ENCODE measurements at regions not wholly inside any gene's neighbourhood (a gene's known extent, or its start where the extent isn't known, plus 50 kb on each side); places are given as distances from the start of the nearest gene placed in this dataset.

DNA sequence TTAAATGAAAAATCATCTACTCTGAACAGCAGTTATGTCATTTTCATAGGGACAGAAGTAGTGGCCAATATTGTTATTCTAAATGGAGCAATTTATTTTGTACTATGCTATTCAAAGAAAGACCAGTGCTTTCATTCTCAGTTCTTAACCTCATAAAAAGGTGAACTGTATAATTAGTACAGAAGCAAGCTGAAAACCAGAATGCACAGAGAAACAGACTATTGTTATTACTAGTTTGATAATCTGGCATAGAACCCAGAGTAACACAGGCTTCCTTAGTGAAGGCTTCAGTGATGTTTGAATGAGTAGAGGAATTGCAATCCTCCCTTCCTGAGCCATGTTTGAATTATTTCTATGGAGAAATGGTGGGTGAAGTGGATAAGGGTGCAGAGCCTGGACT is 131.6 kb upstream of the LRRC7 start:
- no peak for DNase-seq (ENCODE audit: low read depth)

DNA sequence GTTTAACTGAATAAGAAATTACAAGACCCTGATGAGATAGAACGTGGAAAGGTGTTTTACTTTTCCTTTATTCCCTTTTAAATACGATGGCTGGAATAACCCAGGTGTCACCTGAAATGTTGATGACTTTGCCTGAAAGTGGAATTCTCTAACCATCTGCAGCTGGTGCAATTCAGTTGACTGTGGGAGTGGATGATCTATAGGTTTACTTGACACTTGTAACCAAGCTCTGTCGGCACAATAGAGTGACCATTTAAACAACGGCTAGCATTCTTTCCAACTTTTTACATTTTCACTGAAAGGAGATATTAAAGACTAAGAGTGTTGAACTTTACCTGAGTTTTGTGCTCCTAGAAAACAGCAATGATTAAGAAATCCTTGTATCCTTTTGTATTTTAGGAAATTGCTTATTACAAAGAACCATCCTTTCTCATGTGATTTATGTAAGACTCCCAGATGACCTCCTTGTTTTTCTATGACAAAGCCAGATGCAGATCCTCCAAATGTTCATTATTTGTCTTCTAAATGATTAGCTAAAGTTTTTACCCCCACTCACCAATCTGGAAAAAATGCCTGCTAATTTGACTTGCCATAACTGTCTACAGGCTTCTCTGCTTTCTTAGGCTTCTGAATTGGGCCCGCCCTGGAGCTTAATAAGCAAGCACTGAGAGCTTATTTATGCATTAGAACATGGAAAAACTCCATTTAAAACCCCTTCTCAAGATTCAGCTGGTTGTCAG is 129.5 kb upstream of the LRRC7 start:
- no peak for DNase-seq (ENCODE audit: low read depth)

DNA sequence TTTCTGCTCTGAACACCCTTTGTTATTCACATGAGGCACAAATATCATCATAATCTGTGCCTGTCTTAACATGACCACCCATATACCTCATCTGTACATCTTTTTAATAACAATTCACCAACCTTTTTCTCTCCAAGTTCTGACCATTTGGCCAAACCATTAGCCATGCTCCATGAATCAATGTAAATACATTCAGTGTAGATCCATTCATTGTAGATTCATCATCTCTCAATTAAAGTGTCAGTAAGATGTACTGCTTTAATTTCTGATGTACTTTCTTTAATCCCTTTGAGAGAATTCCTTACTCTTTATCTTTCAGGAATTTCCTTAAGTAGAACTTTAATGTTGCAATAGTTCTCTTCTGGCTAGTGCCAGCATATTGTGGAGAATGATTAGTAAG is 126.2 kb upstream of the LRRC7 start:
- no peak for DNase-seq (ENCODE audit: low read depth)

DNA sequence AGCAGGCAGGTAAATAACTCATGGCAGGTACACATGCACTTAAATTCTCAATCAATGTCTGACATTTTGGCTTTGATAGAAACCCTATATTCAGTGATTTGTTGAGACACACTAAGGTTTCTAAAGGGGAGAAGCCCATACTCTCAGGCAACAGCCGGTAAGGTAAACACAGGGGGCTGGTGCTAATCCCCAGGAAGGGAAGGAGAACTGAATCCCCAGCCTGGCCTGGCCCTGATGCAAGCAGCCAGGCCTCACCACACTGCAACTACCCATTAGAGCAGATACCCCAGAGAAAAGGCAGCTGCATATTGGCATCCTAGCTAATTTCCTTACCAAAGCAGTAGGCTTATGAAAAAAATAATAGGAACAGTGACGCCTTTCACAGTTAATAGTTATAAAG is 116.5 kb upstream of the LRRC7 start:
- DNase-seq (ENCODE audit: low read depth): no peak

DNA sequence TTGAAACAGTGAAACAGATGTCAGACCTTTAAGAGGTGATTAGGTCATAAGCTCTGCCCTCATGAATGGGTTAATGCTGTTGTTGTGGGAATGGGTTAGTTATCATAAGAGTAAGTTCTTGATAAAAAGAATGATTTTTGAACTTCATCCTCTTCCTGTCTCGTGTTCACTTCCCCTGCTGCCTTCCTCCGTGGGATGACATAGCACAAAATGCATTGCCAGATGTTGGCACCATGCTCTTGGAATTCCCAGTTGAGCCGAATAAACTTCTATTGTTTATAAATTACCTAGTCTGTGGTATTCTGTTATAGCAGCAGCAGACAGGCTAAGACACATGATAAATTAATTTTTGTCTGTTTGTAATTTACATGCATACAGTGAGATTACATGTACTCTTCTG is 112.0 kb upstream of the LRRC7 start:
- DNase-seq (ENCODE audit: low read depth): no peak

DNA sequence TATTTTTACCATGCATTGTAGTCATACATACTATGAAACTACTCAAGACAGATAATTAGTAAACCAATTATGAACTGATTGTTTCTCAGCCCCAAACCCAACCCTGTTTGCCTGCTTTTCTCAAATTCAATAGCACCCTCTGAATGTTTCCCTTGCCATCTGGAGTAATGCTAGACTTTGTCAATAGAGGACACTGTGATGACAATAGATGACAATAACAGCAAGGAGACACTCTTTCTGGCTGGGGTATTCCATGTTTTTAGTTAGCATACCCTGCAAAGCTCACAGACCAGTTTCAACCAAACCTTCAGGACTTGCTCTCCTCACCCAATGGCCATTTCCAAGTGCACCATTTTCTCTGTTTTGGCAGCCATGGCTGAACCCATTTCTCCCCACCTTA is 108.5 kb upstream of the LRRC7 start:
- DNase-seq (ENCODE audit: low read depth): no peak

DNA sequence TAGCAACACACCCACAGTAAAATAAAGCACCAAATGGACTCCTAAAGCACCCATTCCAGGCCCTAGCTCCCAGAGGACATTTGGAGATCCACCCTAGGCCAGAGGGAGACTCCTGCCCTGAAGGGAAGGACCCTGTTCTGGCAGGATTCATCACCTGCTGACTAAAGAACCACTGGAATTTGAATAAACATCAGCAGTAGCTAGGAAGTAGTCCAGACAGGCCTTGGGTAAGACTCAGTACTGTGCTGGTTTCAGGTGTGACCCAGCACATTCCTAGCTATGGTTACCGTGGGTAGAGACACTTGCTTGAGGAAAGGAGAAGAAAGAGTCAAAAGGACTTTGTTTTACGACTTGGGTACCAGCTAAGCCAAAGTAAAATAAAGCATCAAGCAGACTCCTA is 92.7 kb upstream of the LRRC7 start:
- DNase-seq (ENCODE audit: low read depth): no peak

DNA sequence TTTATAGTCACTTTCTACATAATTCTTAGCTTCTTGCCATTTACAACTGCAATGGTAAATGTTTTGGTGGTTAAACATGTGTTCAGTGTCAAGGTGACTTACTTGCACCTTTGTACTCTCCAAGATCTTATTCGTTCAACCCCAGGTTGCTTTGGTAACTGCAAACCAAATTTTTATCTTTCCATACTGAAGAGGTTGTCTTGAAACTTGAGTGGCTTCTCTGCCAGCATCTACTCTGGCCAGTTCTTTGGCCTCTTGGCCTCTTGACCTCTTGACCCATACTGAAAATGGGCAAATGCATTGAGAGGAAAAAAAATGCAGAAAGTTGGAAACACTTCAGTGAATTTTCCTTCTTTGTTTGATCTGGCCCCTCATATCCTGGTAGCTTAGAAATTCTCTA is 88.0 kb upstream of the LRRC7 start:
- no peak for DNase-seq (ENCODE audit: low read depth)

DNA sequence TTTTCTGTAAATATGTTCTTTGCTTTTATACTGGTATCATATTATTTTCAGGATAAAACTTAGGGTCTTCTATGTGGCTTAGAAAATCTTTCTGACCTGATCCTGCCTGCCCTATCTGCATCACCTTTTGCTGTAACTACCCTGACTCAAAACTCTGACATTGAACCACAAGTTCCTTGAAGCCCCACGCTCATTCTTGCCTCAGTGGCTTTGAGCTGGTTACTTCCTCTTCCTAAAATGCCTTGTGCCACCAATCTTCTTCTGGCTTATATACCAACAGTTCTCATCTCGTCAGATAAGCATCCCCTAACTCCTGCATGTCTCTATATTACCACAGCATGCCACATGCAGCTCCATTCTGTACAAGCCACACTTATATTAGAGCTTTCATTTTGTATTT is 84.5 kb upstream of the LRRC7 start:
- no peak for DNase-seq (ENCODE audit: low read depth)

DNA sequence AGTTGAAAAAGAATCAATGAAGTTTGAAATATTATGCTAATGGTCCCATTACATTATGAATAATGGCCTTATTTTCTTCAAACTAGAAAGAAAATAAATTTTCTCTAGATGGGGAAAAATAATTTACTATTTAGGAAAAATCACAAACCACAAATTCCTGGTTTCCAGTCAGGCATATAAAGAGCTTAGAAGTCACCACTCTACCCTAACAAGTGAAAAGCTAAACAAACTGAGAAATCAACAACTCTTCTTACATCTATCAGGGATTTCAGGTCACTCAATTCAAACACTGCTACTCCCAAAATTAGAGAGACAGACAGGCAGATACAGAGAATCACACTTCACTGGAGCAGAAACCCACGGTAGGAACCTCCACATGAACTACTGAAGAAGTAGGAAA is 82.1 kb upstream of the LRRC7 start:
- no peak for DNase-seq (ENCODE audit: low read depth)

DNA sequence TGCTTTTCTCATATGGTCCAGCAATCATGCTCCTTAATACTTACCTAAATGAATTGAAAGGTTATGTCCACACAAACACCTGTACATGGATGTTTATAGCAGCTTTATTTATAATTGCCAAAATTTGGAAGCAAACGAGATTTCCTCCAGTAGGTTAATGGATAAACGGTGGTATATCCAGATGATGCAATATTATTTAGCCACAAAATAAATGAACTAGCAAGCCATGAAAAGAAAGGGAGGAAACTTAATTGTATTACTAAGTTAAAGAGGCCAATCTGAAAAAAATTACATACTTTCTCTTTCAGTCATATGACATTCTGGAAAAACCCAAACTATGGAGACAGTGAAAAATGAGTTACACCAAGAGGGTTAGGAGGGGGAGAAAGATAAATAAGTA is 76.3 kb upstream of the LRRC7 start:
- DNase-seq (ENCODE audit: low read depth): no peak

DNA sequence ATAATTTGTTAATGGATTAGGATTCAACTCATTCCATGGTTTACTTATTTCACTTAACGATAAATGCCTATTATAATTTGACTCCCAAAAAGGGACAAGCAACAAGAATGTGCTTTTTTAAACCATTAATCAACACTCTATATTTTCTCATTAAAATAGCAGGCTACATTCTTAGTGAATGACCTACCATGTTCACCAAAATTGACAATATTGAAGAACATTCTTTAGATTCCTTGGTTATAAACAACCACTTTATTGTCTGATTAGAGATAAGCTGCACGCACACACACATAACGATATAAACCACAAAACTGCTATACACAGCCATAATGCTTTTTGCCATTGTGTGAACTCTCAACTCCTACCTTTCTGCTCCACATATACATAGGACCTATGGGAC is 75.4 kb upstream of the LRRC7 start:
- no peak for DNase-seq (ENCODE audit: low read depth)

DNA sequence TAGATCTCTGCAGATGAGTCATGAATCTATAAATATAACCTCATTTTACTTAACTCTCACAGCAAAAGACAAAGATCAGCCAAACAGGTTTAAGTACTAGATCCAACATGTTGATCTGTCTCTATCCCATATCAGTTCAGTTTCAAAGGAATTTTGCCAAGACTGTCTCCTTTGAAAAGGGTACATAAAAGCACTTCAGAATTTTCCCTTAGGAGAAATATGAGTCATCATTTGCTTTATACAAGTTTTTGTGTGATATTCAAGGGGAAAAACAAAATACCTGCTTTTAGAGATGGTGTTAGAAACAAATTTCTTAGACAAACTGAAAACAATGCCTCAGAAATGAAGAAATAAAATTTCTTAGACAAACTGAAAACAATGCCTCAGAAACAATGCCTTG is 73.5 kb upstream of the LRRC7 start:
- no peak for DNase-seq (ENCODE audit: low read depth)

DNA sequence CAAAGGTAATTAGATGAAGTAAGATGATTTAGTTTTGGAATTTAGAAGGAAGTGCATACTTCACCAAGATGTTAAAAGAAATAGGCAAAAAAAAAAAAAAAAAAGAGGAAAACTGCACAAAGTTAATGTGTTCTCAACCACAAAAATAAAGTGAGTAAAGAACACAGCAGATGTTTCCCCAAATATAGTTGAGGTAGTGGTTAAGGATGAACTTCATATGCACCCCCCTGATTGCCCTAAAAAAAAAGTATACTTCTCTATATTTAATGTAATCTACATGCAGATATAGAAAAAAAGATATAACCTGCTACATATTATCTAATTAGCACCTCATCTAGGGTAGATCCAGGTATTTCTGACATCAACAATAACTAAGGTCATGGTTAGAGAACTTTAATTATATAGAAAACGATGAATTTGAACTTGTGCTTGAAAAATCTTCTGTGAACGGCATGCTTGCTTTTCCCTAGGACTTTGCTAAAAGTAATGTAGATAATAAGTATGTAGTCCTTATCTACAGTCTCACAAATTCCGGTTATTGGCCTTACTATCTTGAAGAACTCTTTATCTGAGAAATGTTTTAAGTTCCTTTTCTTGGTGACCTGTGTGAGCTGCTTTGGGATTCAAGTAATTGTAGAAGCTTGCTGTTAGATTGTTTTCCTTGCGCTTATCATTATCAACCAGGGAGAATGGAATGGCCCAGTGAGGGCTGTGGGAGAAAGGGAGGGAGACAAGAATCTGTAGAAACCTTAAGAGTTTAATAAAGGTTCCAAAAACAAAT is 70.1 kb upstream of the LRRC7 start:
- DNase-seq (ENCODE audit: low read depth): no peak

DNA sequence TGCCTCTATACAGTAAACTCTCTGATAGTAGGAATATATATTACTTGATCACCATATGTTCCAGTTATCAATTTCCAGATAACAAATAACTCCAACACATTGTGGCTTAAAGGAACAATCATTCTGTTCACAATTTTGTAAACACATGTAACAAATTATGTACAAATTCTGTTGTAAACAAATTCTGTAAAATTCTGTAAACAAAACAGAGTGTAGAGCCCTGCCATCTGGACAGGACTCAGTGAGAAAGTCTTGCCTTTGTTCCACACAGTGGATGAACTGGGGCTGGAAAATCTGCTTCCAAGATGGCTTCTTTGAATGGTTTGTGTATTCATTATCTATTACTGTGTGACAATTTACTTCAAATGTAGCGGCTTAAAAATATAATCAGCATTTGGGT is 69.0 kb upstream of the LRRC7 start:
- no peak for DNase-seq (ENCODE audit: low read depth)

DNA sequence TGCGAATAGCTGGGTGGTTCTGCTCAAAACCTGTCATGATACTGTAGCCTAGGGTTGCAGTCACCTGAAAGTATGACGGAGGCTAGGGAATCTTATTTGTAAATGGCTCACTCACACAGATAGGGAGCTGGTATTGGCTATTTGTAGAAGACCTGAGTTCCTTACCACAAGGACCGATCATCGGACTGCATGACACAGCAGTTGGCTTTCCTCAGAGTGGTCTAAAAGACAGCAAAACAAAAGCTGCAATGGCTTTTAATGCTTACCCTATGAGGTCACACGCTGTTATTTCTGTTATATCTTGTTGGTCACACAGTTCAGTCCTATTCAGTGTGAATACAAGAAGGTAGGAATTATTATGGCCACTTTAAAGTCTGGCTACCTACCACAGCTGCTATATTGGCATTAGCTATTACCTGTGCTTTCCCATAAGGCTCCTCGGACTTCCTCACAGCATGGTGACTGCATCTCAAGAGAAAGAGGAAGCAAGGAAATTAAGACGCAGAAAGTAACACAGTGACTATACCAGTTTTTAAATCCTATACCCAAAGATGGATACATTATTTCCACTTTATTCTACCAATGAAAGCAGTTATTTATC is 68.4 kb upstream of the LRRC7 start:
- no peak for DNase-seq (ENCODE audit: low read depth)

DNA sequence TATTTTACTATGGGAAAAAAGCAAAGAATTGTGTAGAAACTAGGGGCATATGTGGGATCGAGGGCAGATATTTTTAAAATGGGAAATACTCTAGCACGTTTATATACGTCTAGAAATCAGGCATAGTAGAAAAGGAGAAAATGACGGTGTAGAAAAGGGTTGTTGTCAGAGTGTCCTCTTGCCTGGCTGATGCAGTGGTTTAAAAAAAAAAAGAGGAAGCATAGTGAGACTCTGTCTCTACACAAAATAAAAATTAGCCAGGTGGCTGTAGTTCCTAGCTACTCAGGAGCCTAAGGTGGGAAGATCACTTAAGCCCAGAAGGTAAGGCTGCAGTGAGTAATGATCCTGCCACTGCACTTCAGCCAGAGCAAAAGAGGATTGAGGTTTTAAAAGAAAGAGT is 64.7 kb upstream of the LRRC7 start:
- no peak for DNase-seq (ENCODE audit: low read depth)

DNA sequence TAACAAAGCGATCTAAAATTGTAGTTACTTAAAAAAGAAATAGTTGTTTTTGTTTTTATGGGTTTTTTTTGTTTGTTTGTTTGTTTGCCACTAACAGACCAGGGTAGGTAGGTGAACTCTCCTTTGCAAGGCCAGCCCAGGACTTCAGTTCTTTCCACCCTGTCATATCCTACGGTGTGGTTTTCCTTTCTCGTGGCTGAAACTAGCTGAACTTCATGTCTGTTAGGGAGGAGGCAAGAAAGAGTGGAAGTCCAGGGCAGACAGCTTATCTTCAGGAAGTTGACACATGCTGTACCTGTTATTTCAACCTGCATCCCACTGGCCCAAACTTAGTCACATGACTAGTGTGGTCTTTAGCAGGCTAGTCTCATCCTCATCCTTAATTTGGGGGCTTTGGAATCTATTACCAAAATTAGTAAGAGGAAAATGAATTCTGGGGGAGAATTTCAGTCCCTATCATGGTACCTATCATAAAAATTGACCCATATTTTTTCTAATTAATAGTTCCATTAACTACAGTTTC is 62.9 kb upstream of the LRRC7 start:
- no peak for DNase-seq (ENCODE audit: low read depth)

DNA sequence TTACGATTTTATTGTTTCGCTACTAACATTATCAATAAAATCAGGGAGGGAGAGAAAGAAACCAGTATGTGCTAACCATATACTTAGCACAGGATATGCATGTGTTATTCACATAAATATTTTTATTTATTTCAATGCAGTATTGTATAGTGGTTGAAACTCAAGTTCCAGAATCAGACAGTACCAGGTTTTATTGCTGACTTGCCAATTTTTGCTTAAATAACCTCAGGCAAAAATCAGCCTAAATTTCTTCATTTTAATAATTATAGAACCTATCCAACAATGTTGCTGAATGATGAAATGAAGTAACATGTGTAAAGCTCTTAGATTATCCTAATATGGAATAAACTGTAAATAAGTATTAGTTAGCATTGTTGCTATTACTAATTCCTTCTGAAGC is 61.4 kb upstream of the LRRC7 start:
- DNase-seq (ENCODE audit: low read depth): no peak

DNA sequence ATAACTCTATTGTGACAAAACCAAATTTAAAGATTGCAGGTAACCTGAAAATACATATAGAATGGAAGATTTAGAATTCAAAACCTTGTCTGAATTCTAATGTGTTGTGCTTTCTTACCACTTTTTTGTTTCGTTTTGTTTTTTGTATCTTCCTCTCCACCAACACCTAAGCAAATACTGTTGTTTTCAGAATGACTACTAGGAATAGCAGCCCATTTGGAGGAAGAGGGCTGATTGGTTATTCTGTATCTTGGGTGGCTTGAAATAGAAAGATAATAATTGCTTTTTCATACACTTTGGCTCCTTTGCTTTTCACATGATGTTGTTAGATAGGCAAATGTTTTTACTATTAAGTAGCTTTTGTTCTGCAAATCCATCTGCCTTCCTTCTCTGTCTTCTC is 61.0 kb upstream of the LRRC7 start:
- DNase-seq (ENCODE audit: low read depth): no peak

DNA sequence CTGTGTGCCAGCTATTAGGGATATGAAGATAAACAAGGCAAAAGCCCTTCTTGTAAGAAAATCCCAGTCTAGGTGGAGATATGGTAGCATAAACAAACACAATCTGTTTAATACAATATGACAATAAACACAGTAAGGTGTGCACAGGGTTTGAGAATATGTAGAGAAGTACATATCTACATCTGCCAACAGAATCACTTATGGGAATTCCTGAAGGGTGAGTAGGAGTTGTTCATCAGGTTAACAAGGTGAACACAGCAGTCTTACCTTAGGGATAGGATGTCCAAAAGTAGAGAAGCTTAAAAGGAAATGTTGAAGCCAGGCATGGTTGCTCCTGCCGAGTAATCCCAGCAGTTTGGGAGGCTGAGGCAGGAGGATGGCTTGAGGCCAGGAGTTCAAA is 57.7 kb upstream of the LRRC7 start:
- no peak for DNase-seq (ENCODE audit: low read depth)

DNA sequence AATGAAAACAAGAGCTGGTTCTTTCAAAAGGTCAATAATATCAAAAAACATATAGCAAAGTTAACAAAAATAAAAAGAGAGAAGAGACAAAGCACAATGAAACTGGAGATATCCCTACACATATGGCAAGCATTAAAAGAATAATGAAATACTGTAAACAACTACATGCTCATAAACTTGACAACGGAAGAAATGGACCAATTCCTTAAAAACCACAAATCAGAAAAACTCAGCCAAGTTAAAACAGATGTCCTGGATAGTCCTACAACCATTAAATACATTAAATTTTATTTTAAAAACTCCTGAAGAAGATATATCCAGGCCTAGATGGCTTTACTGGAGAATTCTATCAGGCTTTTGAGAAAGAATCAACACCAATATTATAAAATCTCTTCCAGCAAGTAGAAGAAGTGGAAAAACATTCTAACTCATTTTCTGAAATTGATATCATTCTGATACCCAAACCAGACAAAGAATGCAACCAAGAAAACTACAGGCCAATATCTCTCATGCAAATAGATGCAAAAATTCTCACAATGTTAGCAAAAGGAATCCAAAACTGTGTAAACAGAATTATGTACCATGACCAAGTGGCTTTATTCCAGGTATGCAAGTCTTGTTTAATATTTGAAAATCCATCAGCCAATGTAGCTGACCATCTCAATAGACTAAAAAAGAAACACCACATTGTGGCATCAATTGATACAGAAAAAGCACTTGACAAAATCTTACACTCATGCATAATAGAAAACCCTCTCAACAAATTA is 56.1 kb upstream of the LRRC7 start:
- no peak for DNase-seq (ENCODE audit: low read depth)

DNA sequence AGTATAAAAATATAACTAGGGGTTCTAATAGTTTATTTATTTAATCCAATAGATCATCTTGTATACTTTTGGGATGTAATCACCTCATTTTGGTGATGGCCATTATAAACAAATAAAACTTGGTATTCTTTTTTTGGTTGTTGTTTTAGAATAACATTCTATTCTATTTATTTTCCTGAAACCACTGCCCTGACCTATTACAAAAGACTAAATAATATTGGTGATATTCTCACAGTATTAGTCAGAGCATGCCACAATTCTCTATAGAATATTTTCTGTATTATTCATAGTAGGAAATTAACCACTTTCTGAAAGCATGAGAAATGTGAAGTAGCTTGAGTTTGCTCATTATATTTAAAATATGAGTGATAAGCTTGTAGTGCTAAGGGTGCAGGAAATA is 54.1 kb upstream of the LRRC7 start:
- peak; percentile 13 for DNase-seq (ENCODE audit: low read depth)

Data from stromal cell of bone marrow (primary cell).